HG03139 (cell line): ENCODE measurements at regions not wholly inside any gene's neighbourhood (a gene's known extent, or its start where the extent isn't known, plus 50 kb on each side); places are given as distances from the start of the nearest gene placed in this dataset.

Experiments used
- ATAC-seq: cut with Tn5 transposase; IDR thresholded peaks from one replicate; pipeline ENCODE4 v1.9.1; 2021; ENCODE audit not compliant: unreplicated experiment

- ATAC-seq: no peak
Measured at GRCh38 chr3:107082527-107082926, 294.7 kb upstream of the CCDC54 start.

- no peak for ATAC-seq
Measured at GRCh38 chr3:107085261-107085660, 292.0 kb upstream of the CCDC54 start.

- ATAC-seq: no peak
Measured at GRCh38 chr3:107092121-107092520, 285.1 kb upstream of the CCDC54 start.

GRCh38 chr3:107098864-107099263 is 278.4 kb upstream of the CCDC54 start:
- ATAC-seq: no peak

GRCh38 chr3:107100137-107100536 is 277.1 kb upstream of the CCDC54 start:
- no peak for ATAC-seq

- no peak for ATAC-seq
Measured at GRCh38 chr3:107100573-107100972, 276.7 kb upstream of the CCDC54 start.

GRCh38 chr3:107103786-107104185 is 273.5 kb upstream of the CCDC54 start:
- ATAC-seq: no peak

- no peak for ATAC-seq
Measured at GRCh38 chr3:107106316-107106715, 270.9 kb upstream of the CCDC54 start.

- ATAC-seq: no peak
Measured at GRCh38 chr3:107106907-107107306, 270.3 kb upstream of the CCDC54 start.

- ATAC-seq: no peak
Measured at GRCh38 chr3:107110596-107111305, 266.5 kb upstream of the CCDC54 start.

GRCh38 chr3:107111872-107112271 is 265.4 kb upstream of the CCDC54 start:
- no peak for ATAC-seq

GRCh38 chr3:107112356-107112755 is 264.9 kb upstream of the CCDC54 start:
- no peak for ATAC-seq

GRCh38 chr3:107116251-107116650 is 261.0 kb upstream of the CCDC54 start:
- ATAC-seq: no peak

GRCh38 chr3:107117156-107117555 is 260.1 kb upstream of the CCDC54 start:
- ATAC-seq: no peak

GRCh38 chr3:107117922-107118536 is 259.2 kb upstream of the CCDC54 start:
- no peak for ATAC-seq

- ATAC-seq: no peak
Measured at GRCh38 chr3:107124885-107125284, 252.4 kb upstream of the CCDC54 start.

GRCh38 chr3:107128946-107129345 is 248.3 kb upstream of the CCDC54 start:
- no peak for ATAC-seq

- no peak for ATAC-seq
Measured at GRCh38 chr3:107130089-107130700, 247.0 kb upstream of the CCDC54 start.

- no peak for ATAC-seq
Measured at GRCh38 chr3:107132674-107133073, 244.6 kb upstream of the CCDC54 start.

GRCh38 chr3:107133891-107134290 is 243.3 kb upstream of the CCDC54 start:
- ATAC-seq: no peak

- no peak for ATAC-seq
Measured at GRCh38 chr3:107142171-107142570, 235.1 kb upstream of the CCDC54 start.

- no peak for ATAC-seq
Measured at GRCh38 chr3:107142786-107143575, 234.3 kb upstream of the CCDC54 start.
